CD14-positive monocyte (primary cell): ENCODE measurements at regions not wholly inside any gene's neighbourhood (a gene's known extent, or its start where the extent isn't known, plus 50 kb on each side); places are given as distances from the start of the nearest gene placed in this dataset.

Source experiments
- DNase-seq, 3 donors: peaks; one replicate each; pipeline ENCODE4 v3.0.0-alpha.2; 2011 to 2022
- H2AFZ ChIP-seq: 2 replicates; pipeline ENCODE4 v1.6.0; 2012; ENCODE audit warnings: mild to moderate bottlenecking, low read depth, low read length, inconsistent platforms; ENCODE audit not compliant: insufficient read depth, poor library complexity, severe bottlenecking
- H3K27ac ChIP-seq, 2 donors: 1 replicate in 1 of 2; 2 replicates in 1 of 2; pipeline ENCODE4 v1.5.1; 2012 to 2013; ENCODE audit warnings: low read length in 2 of 2, control low read depth in 1 of 2, inconsistent platforms in 1 of 2, low read depth in 1 of 2, mild to moderate bottlenecking in 1 of 2
- H3K27me3 ChIP-seq, 2 donors: one replicate each; pipeline versions ENCODE4 v1.6.0 to v1.6.1; 2011 to 2013; ENCODE audit warnings: low read length in 2 of 2; ENCODE audit not compliant: control insufficient read depth in 2 of 2, insufficient read depth in 2 of 2
- H3K36me3 ChIP-seq, 2 donors: replicated peaks in 1 of 2; 1 replicate in 1 of 2; 2 replicates in 1 of 2; pipeline versions ENCODE4 v1.5.1 to v1.6.1; 2012 to 2013; ENCODE audit warnings: low read length in 2 of 2, control low read depth in 1 of 2, inconsistent platforms in 1 of 2, mild to moderate bottlenecking in 1 of 2; ENCODE audit not compliant: insufficient read depth in 2 of 2, control insufficient read depth in 1 of 2
- H3K4me1 ChIP-seq, 2 donors: 1 replicate in 1 of 2; 2 replicates in 1 of 2; pipeline versions ENCODE4 v1.5.1 to v1.6.1; 2012 to 2013; ENCODE audit warnings: low read length in 2 of 2, control low read depth in 1 of 2, inconsistent platforms in 1 of 2, mild to moderate bottlenecking in 1 of 2, moderate library complexity in 1 of 2; ENCODE audit not compliant: insufficient read depth in 2 of 2, control insufficient read depth in 1 of 2
- H3K4me2 ChIP-seq: replicated peaks from 2 replicates; pipeline ENCODE3; 2012; ENCODE audit warnings: low read length, moderate library complexity, mild to moderate bottlenecking; ENCODE audit not compliant: poor library complexity, severe bottlenecking; ENCODE audit errors: extremely low read depth
- H3K4me3 ChIP-seq, 3 experiments: fragments of 200-600 bp in 1 of 3; sonication (generic) in 1 of 3; replicated peaks in 1 of 3; 1 replicate in 2 of 3; 2 replicates in 1 of 3; pipeline ENCODE4 v1.5.1; 2011 to 2013; ENCODE audit warnings: low read length in 3 of 3, mild to moderate bottlenecking in 3 of 3, control low read depth in 2 of 3, low read depth in 2 of 3, inconsistent platforms in 1 of 3, moderate library complexity in 1 of 3
- H3K79me2 ChIP-seq: 2 replicates; pipeline ENCODE4 v1.6.0; 2012; ENCODE audit warnings: mild to moderate bottlenecking, control low read depth, inconsistent platforms, low read length, moderate library complexity; ENCODE audit not compliant: insufficient read depth
- H3K9ac ChIP-seq: 2 replicates; pipeline ENCODE4 v1.6.0; 2017; ENCODE audit warnings: low read length, mild to moderate bottlenecking; ENCODE audit not compliant: insufficient read depth, poor library complexity, severe bottlenecking
- H3K9me3 ChIP-seq, 2 donors: replicated peaks in 1 of 2; 1 replicate in 1 of 2; 2 replicates in 1 of 2; pipeline versions ENCODE4 v1.5.1 to v1.6.1; 2012 to 2013; ENCODE audit warnings: low read length in 2 of 2, control low read depth in 1 of 2; ENCODE audit not compliant: control insufficient read depth in 1 of 2, insufficient read depth in 1 of 2
- H4K20me1 ChIP-seq: 2 replicates; pipeline ENCODE4 v1.6.0; 2012; ENCODE audit warnings: mild to moderate bottlenecking, low read length, control low read depth, moderate library complexity; ENCODE audit not compliant: insufficient read depth
- H3K27ac Mint-ChIP-seq, 7 donors: one replicate each; pipeline ENCODE4 v1.8.0; 2020; ENCODE audit warnings: mild to moderate bottlenecking in 7 of 7, mixed read lengths in 7 of 7, moderate library complexity in 6 of 7, inconsistent platforms in 2 of 7
- H3K27me3 Mint-ChIP-seq, 3 donors: one replicate each; pipeline ENCODE4 v1.8.0; 2021 to 2022; ENCODE audit warnings: low read depth in 3 of 3, mild to moderate bottlenecking in 3 of 3, mixed read lengths in 3 of 3, moderate library complexity in 3 of 3, inconsistent platforms in 1 of 3
- H3K36me3 Mint-ChIP-seq, 2 donors: one replicate each; pipeline ENCODE4 v1.8.0; 2020; ENCODE audit warnings: mixed read lengths in 2 of 2, inconsistent platforms in 1 of 2, mild to moderate bottlenecking in 1 of 2
- H3K4me1 Mint-ChIP-seq: one replicate; pipeline ENCODE4 v1.8.0; 2020; ENCODE audit warnings: mild to moderate bottlenecking, mixed read lengths
- H3K4me3 Mint-ChIP-seq, 2 donors: one replicate each; pipeline ENCODE4 v1.8.0; 2020; ENCODE audit warnings: mild to moderate bottlenecking in 2 of 2, mixed read lengths in 2 of 2, moderate library complexity in 1 of 2
- H3K9me3 Mint-ChIP-seq, 7 donors: one replicate each; pipeline ENCODE4 v1.8.0; 2020 to 2022; ENCODE audit warnings: mixed read lengths in 7 of 7, mild to moderate bottlenecking in 6 of 7, moderate library complexity in 6 of 7, inconsistent platforms in 2 of 7
- CTCF ChIP-seq: fragments of 200-600 bp; IDR thresholded peaks from one replicate; pipeline ENCODE4 v1.8.0; 2022; ENCODE audit warnings: antibody characterized with exemption, mild to moderate bottlenecking
- WGBS: methylation state at CpG from one replicate; pipeline ENCODE4 v1.1.5; 2013; ENCODE audit warnings: missing lambda C conversion rate; ENCODE audit not compliant: insufficient coverage; 5-methylcytosine and 5-hydroxymethylcytosine counted together
- intact Hi-C, 2 donors: fragments of 100-400 bp; cut with micrococcal nuclease; formaldehyde crosslinking; loops; one replicate each; pipeline versions ENCODE4 v1.15.0 to v1.15.1; 2023

GRCh38 chr6:22749696-22750095, 180.3 kb downstream of the HDGFL1 start:
- H3K4me1 Mint-ChIP-seq = no peaks in the 10 kb centered on the region
- intact Hi-C loops = no loop called here
- peaks cover 0 to 6% (median 0%) of the 10 kb centered on the region in 7 donors for H3K9me3 Mint-ChIP-seq
- Histone ChIP-seq H3K27me3 (no peaks in the 10 kb centered on the region), H3K4me1 (no peaks in the 10 kb centered on the region), H3K27ac (no peak overlapping the region), H3K36me3 (no peaks in the 10 kb centered on the region), H3K4me3 (no peak overlapping the region), H3K9me3 (no peaks in the 10 kb centered on the region), H3K79me2 (no peaks in the 10 kb centered on the region), H2AFZ (no peak overlapping the region), H3K9ac (no peak overlapping the region), H3K4me2 (no peak overlapping the region), H4K20me1 (no peaks in the 10 kb centered on the region)
- no CpG with 5 or more reads among the region's 3 CpGs for WGBS
- no peaks in the 10 kb centered on the region for H3K27me3 Mint-ChIP-seq
- no peak overlapping the region for H3K4me3 Mint-ChIP-seq
- no peaks in the 10 kb centered on the region for H3K36me3 Mint-ChIP-seq
- DNase-seq = no peak
- no peak overlapping the region for H3K27ac Mint-ChIP-seq
- TF ChIP-seq CTCF = no peak

GRCh38 chr6:22751223-22751622, 181.9 kb downstream of the HDGFL1 start:
- Histone ChIP-seq H3K9me3 (no peaks in the 10 kb centered on the region), H2AFZ (no peak overlapping the region), H4K20me1 (no peaks in the 10 kb centered on the region), H3K9ac (no peak overlapping the region), H3K4me3 (no peak overlapping the region), H3K27me3 (no peaks in the 10 kb centered on the region), H3K4me2 (no peak overlapping the region), H3K79me2 (no peaks in the 10 kb centered on the region), H3K4me1 (no peaks in the 10 kb centered on the region), H3K27ac (no peak overlapping the region), H3K36me3 (no peaks in the 10 kb centered on the region)
- H3K9me3 Mint-ChIP-seq = peaks cover 0 to 6% (median 0%) of the 10 kb centered on the region in 7 donors
- no peak for DNase-seq
- no peak overlapping the region for H3K27ac Mint-ChIP-seq
- no peaks in the 10 kb centered on the region for H3K27me3 Mint-ChIP-seq
- intact Hi-C loops = no loop called here
- H3K4me3 Mint-ChIP-seq = no peak overlapping the region
- no peaks in the 10 kb centered on the region for H3K4me1 Mint-ChIP-seq
- TF ChIP-seq CTCF = no peak
- WGBS = no CpG with 5 or more reads among the region's 2 CpGs
- H3K36me3 Mint-ChIP-seq = no peaks in the 10 kb centered on the region
